ENCODE measurements at regions not wholly inside any gene's neighbourhood (a gene's known extent, or its start where the extent isn't known, plus 50 kb on each side); places are given as distances from the start of the nearest gene placed in this dataset.
A peak's percentile ranks its signal among the peaks of the same experiment; 100 is the strongest.
"Not testable (repeated sequence)": the region's sequence is repeated elsewhere in the genome, so short reads cannot be mapped to it uniquely, and the experiment has no call there.

GRCh38 chr4:78691971-78692821 lies 84.0 kb upstream of the BMP2K start:
- DNase-seq (ENCODE audit: low spot score) = no peak

GRCh38 chr4:78692822-78693170 lies 83.4 kb upstream of the BMP2K start:
- no peak for DNase-seq (ENCODE audit: low spot score)

DNA sequence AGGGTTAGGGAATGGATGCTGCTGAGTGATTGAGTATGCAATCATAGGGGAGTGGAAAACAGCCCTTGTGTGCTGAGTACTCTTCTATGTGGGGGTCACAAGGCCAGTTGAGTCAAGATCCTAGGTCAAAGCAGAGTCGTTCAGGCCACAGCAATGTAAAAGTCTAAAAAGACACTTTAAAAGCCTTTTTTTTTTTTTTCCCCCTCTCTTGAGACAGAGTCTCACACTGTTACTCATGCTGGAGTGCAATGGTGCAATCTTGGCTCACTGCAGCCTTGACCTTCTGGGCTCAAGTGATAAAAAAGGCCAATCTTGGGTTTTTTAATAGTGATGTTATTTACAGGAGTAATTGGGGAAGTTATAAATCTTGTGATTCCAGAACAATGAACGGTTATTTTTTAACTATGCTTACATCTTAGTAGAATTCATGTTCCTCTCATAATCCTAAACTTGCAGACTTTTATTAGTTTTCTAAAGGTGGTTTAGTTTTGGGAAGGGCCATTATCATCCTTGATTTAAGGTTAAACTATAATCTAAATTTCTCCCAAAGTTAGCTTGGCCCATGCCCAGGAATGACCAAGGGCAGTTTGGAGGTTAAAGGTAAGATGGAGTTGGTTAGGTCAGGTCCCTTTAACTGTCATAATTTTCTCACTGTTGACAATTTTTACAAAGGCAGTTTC lies 82.2 kb upstream of the BMP2K start:
- no peak for DNase-seq (ENCODE audit: low spot score)

DNA sequence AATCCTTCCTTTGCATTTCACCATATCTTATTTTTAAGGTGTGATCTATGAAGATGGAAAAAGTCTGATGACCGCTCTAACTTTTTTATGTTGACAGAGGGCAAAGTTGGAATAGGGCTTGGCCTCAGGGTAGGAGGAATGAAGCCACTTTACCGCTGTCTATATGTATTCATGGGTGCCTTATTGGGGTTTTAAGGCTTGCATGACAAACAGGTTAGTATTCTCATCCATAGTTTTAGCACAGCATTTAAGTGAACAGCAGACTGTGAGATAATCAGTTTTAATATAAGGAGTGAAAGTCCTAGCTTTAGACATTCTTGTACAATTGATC lies 81.7 kb upstream of the BMP2K start:
- DNase-seq (ENCODE audit: low spot score) = no peak

DNA sequence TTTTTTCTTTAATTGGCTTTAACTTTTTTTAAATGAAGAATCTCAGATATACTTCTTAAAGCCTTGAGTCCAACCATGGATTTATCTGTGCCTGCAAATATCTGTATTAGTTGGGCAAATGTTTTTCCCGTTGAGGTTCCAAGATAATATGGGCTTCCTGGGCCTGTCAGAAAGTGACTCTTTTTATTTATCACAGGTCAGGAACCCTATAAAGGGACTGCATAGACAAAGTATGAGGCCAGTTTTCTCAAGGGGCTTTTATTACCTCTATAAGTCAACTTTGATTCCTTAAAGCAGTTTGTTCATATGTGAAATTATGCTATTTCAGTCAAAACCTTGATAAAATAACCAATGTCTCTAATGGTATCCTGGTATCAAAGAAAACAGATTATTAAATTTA lies 80.2 kb upstream of the BMP2K start:
- DNase-seq (ENCODE audit: low spot score) = no peak

GRCh38 chr4:78703079-78703478 lies 73.1 kb upstream of the BMP2K start:
- DNase-seq (ENCODE audit: low spot score) = no peak

GRCh38 chr4:78704317-78704716 lies 71.8 kb upstream of the BMP2K start:
- DNase-seq (ENCODE audit: low spot score) = no peak

DNA sequence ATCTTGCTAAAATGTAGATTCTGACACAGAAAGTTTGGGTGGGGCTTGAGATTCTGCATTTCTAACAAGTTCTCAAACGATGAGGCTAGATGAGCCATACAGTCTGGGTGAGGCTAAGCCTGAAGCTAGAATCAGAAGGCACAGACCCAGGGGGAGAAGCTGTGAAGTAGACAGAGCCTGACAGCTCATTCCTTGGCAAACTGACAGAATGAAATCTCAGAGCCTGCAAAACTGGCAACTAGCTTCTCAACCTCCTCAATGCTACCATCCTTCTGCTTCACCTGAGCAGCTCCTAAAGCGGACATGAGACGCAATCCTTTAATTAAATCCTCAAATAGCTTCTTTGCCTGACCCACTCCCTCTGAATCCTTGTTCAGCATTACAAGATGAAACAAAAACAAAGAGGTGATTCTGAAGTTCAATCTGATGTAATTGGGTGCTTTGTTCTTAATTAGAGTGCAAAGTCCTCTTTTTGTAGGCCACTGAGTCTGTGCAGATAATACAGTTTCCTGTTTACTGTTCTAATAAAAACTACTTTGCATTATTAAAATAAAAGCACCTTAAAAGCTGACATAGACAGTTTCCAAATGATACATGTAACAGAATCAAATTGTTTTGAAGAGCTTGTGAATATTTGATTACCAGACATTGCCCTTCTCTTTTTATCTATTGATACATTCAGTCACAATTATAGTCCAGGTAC lies 71.0 kb upstream of the BMP2K start:
- peak; percentile 83 for DNase-seq (ENCODE audit: low spot score)

GRCh38 chr4:78706302-78706701 lies 69.8 kb upstream of the BMP2K start:
- no peak for DNase-seq (ENCODE audit: low spot score)

GRCh38 chr4:78707268-78707667 lies 68.9 kb upstream of the BMP2K start:
- no peak for DNase-seq (ENCODE audit: low spot score)

- DNase-seq (ENCODE audit: low spot score) = no peak
Measured at GRCh38 chr4:78707793-78708192, 68.4 kb upstream of the BMP2K start.

GRCh38 chr4:78710536-78710935 lies 65.6 kb upstream of the BMP2K start:
- no peak for DNase-seq (ENCODE audit: low spot score)

GRCh38 chr4:78711676-78712075 lies 64.5 kb upstream of the BMP2K start:
- DNase-seq (ENCODE audit: low spot score) = no peak

- not testable (repeated sequence) for DNase-seq (ENCODE audit: low spot score)
Measured at GRCh38 chr4:78714598-78714997, 61.6 kb upstream of the BMP2K start.

GRCh38 chr4:78715372-78715771 lies 60.8 kb upstream of the BMP2K start:
- DNase-seq (ENCODE audit: low spot score) = not testable (repeated sequence)

GRCh38 chr4:78717712-78718111 lies 58.4 kb upstream of the BMP2K start:
- DNase-seq (ENCODE audit: low spot score) = not testable (repeated sequence)

DNA sequence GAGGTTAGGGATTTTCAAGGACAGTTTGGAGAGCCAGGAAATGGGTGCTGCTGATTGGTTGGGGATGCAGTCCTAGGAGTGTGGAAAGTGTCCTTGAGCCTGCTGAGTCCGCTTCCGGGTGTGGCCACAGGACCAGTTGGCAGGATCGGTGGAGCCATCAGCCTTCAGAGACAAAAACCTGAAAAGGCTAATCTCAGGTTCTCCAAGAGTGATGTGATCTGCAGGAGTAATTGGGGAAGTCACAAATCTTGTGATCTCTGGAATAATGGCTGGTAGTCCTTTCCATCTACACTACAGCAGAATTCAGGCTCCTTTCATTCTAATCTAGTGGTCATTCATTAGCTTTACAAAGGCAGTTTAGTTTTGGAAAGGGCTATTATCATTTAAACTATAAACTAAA lies 55.9 kb upstream of the BMP2K start:
- DNase-seq (ENCODE audit: low spot score) = no peak

GRCh38 chr4:78720994-78721677 lies 55.0 kb upstream of the BMP2K start:
- no peak for DNase-seq (ENCODE audit: low spot score)

GRCh38 chr4:78721747-78722146 lies 54.4 kb upstream of the BMP2K start:
- no peak for DNase-seq (ENCODE audit: low spot score)

DNA sequence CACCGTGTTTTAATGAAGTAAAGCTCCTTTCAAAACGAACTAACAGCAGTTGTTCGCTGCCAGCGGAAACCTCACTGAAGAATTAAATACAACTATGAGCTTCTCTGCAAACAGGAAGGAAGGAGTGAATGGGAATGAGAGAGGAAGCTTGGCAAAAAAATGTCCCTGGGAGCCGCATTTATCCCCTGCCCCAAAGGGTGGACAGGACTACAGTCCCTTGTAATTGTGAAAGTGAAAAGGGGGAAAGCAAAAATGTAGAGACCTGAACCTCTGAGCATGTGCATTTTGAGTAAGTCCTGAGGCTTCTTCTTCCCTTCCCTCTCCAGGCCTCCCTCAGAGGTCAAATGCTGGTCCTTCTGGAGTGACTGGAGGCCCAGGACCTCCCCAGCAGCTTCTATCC lies 53.8 kb upstream of the BMP2K start:
- DNase-seq (ENCODE audit: low spot score) = no peak

- DNase-seq (ENCODE audit: low spot score) = no peak
Measured at GRCh38 chr4:78722878-78723277, 53.3 kb upstream of the BMP2K start.
